HepG2 (cell line): ENCODE measurements at regions not wholly inside any gene's neighbourhood (a gene's known extent, or its start where the extent isn't known, plus 50 kb on each side); places are given as distances from the start of the nearest gene placed in this dataset.
"Not testable (repeated sequence)": the region's sequence is repeated elsewhere in the genome, so short reads cannot be mapped to it uniquely, and the experiment has no call there.

ENCODE experiments used
- ARID3A ChIP-seq: IDR thresholded peaks from 2 replicates; pipeline ENCODE4 v1.6.1; 2012; ENCODE audit warnings: low read depth, low read length, improper control_type of control experiment
- CREB1 ChIP-seq, 2 experiments: fragments of 450-650 bp in 1 of 2; IDR thresholded peaks; 2 replicates each; pipeline ENCODE4 v1.6.1; 2016 to 2017; ENCODE audit warnings: control low read depth in 1 of 2, mild to moderate bottlenecking in 1 of 2, missing compliant biosample characterization in 1 of 2, missing genetic modification characterization in 1 of 2
- FOXA1 ChIP-seq, 2 experiments: fragments of 450-650 bp in 1 of 2; sonication (generic) in 1 of 2; formaldehyde crosslinking in 1 of 2; IDR thresholded peaks; 2 replicates each; pipeline versions ENCODE4 v1.4.0 to v1.6.1; 2016 to 2020; ENCODE audit warnings: missing genetic modification reagents in 1 of 2
- FOXP4 ChIP-seq: sonication (generic); formaldehyde crosslinking; IDR thresholded peaks from 2 replicates; pipeline ENCODE4 v1.4.0; 2020; ENCODE audit warnings: missing genetic modification reagents
- GATAD2A ChIP-seq: IDR thresholded peaks from 2 replicates; pipeline ENCODE4 v1.6.1; 2016
- HNF4A ChIP-seq: sonication (generic); formaldehyde crosslinking; IDR thresholded peaks from 2 replicates; pipeline ENCODE4 v1.4.0; 2020; ENCODE audit warnings: missing genetic modification reagents
- NR2F6 ChIP-seq, 2 experiments: IDR thresholded peaks; 2 replicates each; pipeline ENCODE4 v1.6.1; 2016; ENCODE audit warnings: antibody characterized with exemption in 1 of 2, mild to moderate bottlenecking in 1 of 2
- ONECUT2 ChIP-seq: sonication (generic); formaldehyde crosslinking; IDR thresholded peaks from 2 replicates; pipeline ENCODE4 v1.4.0; 2020; ENCODE audit warnings: missing genetic modification reagents
- PAXIP1 ChIP-seq: sonication (generic); formaldehyde crosslinking; conservative IDR thresholded peaks from 2 replicates; pipeline ENCODE4 v1.4.0; 2020; ENCODE audit warnings: mild to moderate bottlenecking, missing genetic modification reagents, moderate library complexity
- RARA ChIP-seq: IDR thresholded peaks from 2 replicates; pipeline ENCODE4 v1.6.1; 2016; ENCODE audit warnings: missing genetic modification reagents, missing compliant biosample characterization
- RXRB ChIP-seq: IDR thresholded peaks from 2 replicates; pipeline ENCODE4 v1.6.1; 2016; ENCODE audit warnings: borderline replicate concordance, missing genetic modification reagents, missing compliant biosample characterization
- SOX13 ChIP-seq, 3 experiments: fragments of 450-650 bp in 1 of 3; sonication (generic) in 1 of 3; formaldehyde crosslinking in 1 of 3; IDR thresholded peaks in 2 of 3; conservative IDR thresholded peaks in 1 of 3; 2 replicates each; pipeline versions ENCODE4 v1.5.0 to v1.6.1; 2016 to 2020; ENCODE audit warnings: antibody characterized with exemption in 1 of 3, mild to moderate bottlenecking in 1 of 3, missing compliant biosample characterization in 1 of 3, missing genetic modification reagents in 1 of 3, moderate library complexity in 1 of 3
- SOX5 ChIP-seq: IDR thresholded peaks from 2 replicates; pipeline ENCODE4 v1.6.1; 2016; ENCODE audit warnings: borderline replicate concordance

- TF ChIP-seq SOX13 (IDR thresholded peaks at IDR 0.05): peak; percentile 39; the same call in 1 of the 2 replicates
- TF ChIP-seq SOX13 (CRISPR knock-in tag; conservative IDR thresholded peaks at IDR 0.05 in 1 of 2, IDR thresholded peaks at IDR 0.05 in 1 of 2): peak in 1 of 2 experiments; percentile 93; a peak in 2 of 4 replicates
- TF ChIP-seq RARA (CRISPR knock-in tag): peak; percentile 43; the same call in 1 of the 2 replicates
- not testable (repeated sequence) for TF ChIP-seq NR2F6, FOXA1, CREB1 (IDR thresholded peaks at IDR 0.05)
- 0 out of 2 replicates have a peak, but pooled peaks have one; percentile 23 for TF ChIP-seq NR2F6 (CRISPR knock-in tag; IDR thresholded peaks at IDR 0.05)
- TF ChIP-seq PAXIP1 (CRISPR knock-in tag): peak; percentile 81
- peak; percentile 94; the same call in 1 of the 2 replicates for TF ChIP-seq SOX5 (CRISPR knock-in tag)
- 0 out of 2 replicates have a peak, but pooled peaks have one; percentile 19 for TF ChIP-seq FOXA1 (CRISPR knock-in tag; IDR thresholded peaks at IDR 0.05)
- peak; percentile 56; the same call in 1 of the 2 replicates for TF ChIP-seq ARID3A
- peak; percentile 71 for TF ChIP-seq ONECUT2
- TF ChIP-seq HNF4A (CRISPR knock-in tag): peak; percentile 53; the same call in 1 of the 2 replicates
- TF ChIP-seq CREB1 (CRISPR knock-in tag; IDR thresholded peaks at IDR 0.05): 0 out of 2 replicates have a peak, but pooled peaks have one; percentile 27
- peak; percentile 23; the same call in 1 of the 2 replicates for TF ChIP-seq FOXP4 (CRISPR knock-in tag)
- 0 out of 2 replicates have a peak, but pooled peaks have one; percentile 42 for TF ChIP-seq GATAD2A (CRISPR knock-in tag)
- TF ChIP-seq RXRB (CRISPR knock-in tag): peak; percentile 55
Observed at GRCh38 chr7:45785724-45786123, 87.2 kb downstream of the CCDC201 start (continued).
